Kidney (tissue), 13 donors: ENCODE measurements at regions not wholly inside any gene's neighbourhood (a gene's known extent, or its start where the extent isn't known, plus 50 kb on each side); places are given as distances from the start of the nearest gene placed in this dataset.
"Not testable (repeated sequence)": the region's sequence is repeated elsewhere in the genome, so short reads cannot be mapped to it uniquely, and the experiment has no call there.

ENCODE experiments used
- DNase-seq, 5 donors: peaks; one replicate each; pipeline ENCODE4 v3.0.0-alpha.2; 2013 to 2020
- FAIRE-seq: peaks from 2 replicates; lab custom pipeline; 2012; peaks lifted over from hg19 to GRCh38; lab: Jason Lieb, UNC
- H3K27ac ChIP-seq, 2 donors: one replicate each; pipeline ENCODE4 v1.7.0; 2013; ENCODE audit warnings: low read depth in 2 of 2, low read length in 2 of 2, inconsistent platforms in 1 of 2
- H3K27me3 ChIP-seq: one replicate; pipeline ENCODE4 v1.7.1; 2013; ENCODE audit warnings: low read length, inconsistent platforms; ENCODE audit not compliant: control insufficient read depth, insufficient read depth
- H3K36me3 ChIP-seq, 3 donors: one replicate each; pipeline versions ENCODE4 v1.7.0 to v1.7.1; 2013; ENCODE audit warnings: low read length in 3 of 3, control low read depth in 1 of 3, inconsistent platforms in 1 of 3; ENCODE audit not compliant: insufficient read depth in 3 of 3, control insufficient read depth in 2 of 3
- H3K4me1 ChIP-seq, 3 donors: one replicate each; pipeline versions ENCODE4 v1.7.0 to v1.7.1; 2013; ENCODE audit warnings: low read length in 3 of 3, inconsistent platforms in 1 of 3, low read depth in 1 of 3; ENCODE audit not compliant: control insufficient read depth in 2 of 3, insufficient read depth in 2 of 3
- H3K4me3 ChIP-seq, 3 donors: one replicate each; pipeline versions ENCODE4 v1.7.0 to v1.8.1; 2013; ENCODE audit warnings: low read length in 3 of 3, control low read depth in 1 of 3, inconsistent platforms in 1 of 3
- H3K9ac ChIP-seq, 3 donors: one replicate each; pipeline versions ENCODE4 v1.7.0 to v1.7.1; 2013; ENCODE audit warnings: low read length in 3 of 3, control low read depth in 1 of 3, inconsistent platforms in 1 of 3
- H3K9me3 ChIP-seq, 3 donors: one replicate each; pipeline versions ENCODE4 v1.7.0 to v1.7.1; 2013; ENCODE audit warnings: low read length in 3 of 3, control low read depth in 1 of 3, inconsistent platforms in 1 of 3; ENCODE audit not compliant: control insufficient read depth in 2 of 3, insufficient read depth in 1 of 3
- CTCF ChIP-seq: IDR thresholded peaks from 3 replicates; pipeline ENCODE4 v1.5.1; 2012; ENCODE audit warnings: mild to moderate bottlenecking, moderate library complexity, borderline replicate concordance; ENCODE audit not compliant: insufficient read depth; ENCODE audit errors: extremely low read depth
- intact Hi-C: fragments of 100-400 bp; cut with DNase I; formaldehyde crosslinking; loops from one replicate; pipeline ENCODE4 v1.11.1; 2022
- donor health status: control.
- donor health status: control.
- donor health status: control.
- donor health status: control.
- donor health status: control.
- donor health status: DM: yes; HTN: yes; CAD: no.
- donor health status: Normal renal cell carcinoma (clear cell type).

DNA sequence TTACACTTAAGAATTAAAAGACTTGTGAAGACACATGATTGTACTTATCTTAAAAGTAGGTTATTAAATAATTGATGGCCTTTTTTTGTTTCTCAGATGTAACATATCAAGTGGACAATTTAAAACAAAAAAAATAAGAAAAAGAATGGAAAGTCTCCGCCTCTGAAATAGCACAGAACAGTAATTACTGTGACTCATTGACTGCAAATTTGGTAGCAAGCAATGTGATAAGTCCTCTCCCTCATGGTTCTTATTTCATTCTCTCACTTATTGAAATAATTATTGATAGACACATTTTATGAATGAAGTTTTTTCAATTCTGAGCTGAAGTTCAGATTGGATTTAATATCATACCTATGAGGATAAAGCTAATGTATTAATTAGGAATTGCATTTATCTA is 717.9 kb upstream of the LUZP2 start:
- H3K4me3 ChIP-seq, result no peak overlapping the region
- FAIRE-seq (no peak), DNase-seq (no peak)
- H3K4me1 ChIP-seq, result no peaks in the 10 kb centered on the region
- H3K27me3 ChIP-seq, result no peaks in the 10 kb centered on the region
- no peaks in the 10 kb centered on the region for H3K36me3 ChIP-seq
- H3K9ac ChIP-seq, result no peak overlapping the region
- H3K9me3 ChIP-seq, result no peaks in the 10 kb centered on the region
- no peak for TF ChIP-seq CTCF
- intact Hi-C loops, result no loop called here
- H3K27ac ChIP-seq, result no peak overlapping the region

GRCh38 chr11:23780231-23780630 is 716.6 kb upstream of the LUZP2 start:
- no peaks in the 10 kb centered on the region for H3K4me1 ChIP-seq
- no peak for DNase-seq
- H3K4me3 ChIP-seq, result no peak overlapping the region
- FAIRE-seq, result no peak
- no peak overlapping the region for H3K9ac ChIP-seq
- H3K9me3 ChIP-seq, result no peaks in the 10 kb centered on the region
- intact Hi-C loops, result no loop called here
- H3K27me3 ChIP-seq, result no peaks in the 10 kb centered on the region
- no peak for TF ChIP-seq CTCF
- no peaks in the 10 kb centered on the region for H3K36me3 ChIP-seq
- H3K27ac ChIP-seq, result no peak overlapping the region

DNA sequence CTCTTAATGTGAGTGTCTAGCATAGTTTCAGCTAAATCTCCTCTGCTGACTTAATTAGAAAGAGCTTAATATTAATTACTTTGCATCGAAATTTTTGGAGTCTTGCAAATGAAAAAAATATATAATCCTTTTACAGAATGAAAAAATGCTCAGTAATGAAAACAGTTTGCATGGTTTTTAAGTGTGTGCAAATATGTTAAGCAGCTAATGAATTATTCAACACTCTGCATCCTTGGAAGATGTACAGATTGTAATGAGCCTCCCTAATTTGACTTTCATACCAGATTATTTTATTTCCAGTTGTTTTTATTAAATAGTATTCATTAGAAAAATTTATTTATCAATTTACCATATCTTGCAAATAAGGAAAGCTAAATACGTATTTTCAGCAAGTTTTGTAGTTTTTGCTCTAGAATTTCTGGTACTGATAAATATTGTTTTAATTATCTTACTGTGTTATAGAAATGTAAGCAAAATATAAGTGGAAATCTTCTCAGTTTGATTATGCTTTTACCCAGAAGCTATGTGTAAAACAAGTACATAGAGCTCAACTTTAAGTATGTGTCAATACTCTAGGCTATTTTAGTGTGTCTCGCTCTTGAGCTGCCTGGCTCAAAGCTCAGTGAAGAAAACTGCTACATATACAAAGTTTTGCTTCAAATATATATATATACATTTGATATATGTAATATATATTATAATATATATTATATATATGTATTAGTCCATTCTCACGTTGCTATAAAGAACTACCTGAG is 714.9 kb upstream of the LUZP2 start:
- H3K9ac ChIP-seq, result no peak overlapping the region
- H3K27ac ChIP-seq, result no peak overlapping the region
- no peaks in the 10 kb centered on the region for H3K36me3 ChIP-seq
- no peak for DNase-seq
- H3K27me3 ChIP-seq, result no peaks in the 10 kb centered on the region
- intact Hi-C loops, result no loop called here
- no peak for TF ChIP-seq CTCF
- no peak for FAIRE-seq
- no peaks in the 10 kb centered on the region for H3K9me3 ChIP-seq
- H3K4me1 ChIP-seq, result no peaks in the 10 kb centered on the region
- H3K4me3 ChIP-seq, result no peak overlapping the region

DNA sequence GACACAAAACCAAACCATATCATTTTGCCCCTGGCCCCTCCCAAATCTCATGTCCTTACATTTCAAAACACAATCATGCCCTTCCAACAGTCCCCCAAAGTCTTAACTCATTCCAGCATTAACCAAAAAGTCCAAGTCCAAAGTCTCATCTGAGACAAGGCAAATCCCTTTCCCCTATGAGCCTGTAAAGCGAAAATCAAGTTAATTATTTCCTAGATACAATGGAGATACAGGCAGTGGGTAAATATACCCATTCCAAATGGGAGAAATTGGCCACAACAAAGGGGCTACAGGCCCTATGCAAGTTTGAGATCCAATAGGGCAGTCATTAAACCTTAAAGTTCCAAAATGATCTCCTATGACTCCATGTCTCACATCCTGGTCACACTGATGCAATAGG is 709.9 kb upstream of the LUZP2 start:
- FAIRE-seq, intact Hi-C loops, H3K9ac ChIP-seq, H3K36me3 ChIP-seq, H3K4me1 ChIP-seq, H3K4me3 ChIP-seq, H3K27me3 ChIP-seq, H3K9me3 ChIP-seq, H3K27ac ChIP-seq, DNase-seq: not testable (repeated sequence)
